ENCODE measurements at regions not wholly inside any gene's neighbourhood (a gene's known extent, or its start where the extent isn't known, plus 50 kb on each side); places are given as distances from the start of the nearest gene placed in this dataset.
A peak's percentile ranks its signal among the peaks of the same experiment; 100 is the strongest.

- DNase-seq (ENCODE audit: extremely low read depth, low read depth), result no peak
- TF ChIP-seq CTCF (IDR thresholded peaks at IDR 0.05; ENCODE audit: low read depth, low read length), result no peak
These were observed 59.7 kb upstream of the ADAM23 start for GRCh38 chr2:206383669-206384068.

- no peak for TF ChIP-seq CTCF (IDR thresholded peaks at IDR 0.05; ENCODE audit: low read depth, low read length)
- no peak for DNase-seq (ENCODE audit: extremely low read depth, low read depth)
These were observed 55.5 kb upstream of the ADAM23 start for GRCh38 chr2:206387808-206388207.

- no peak for DNase-seq (ENCODE audit: extremely low read depth, low read depth)
- TF ChIP-seq CTCF (IDR thresholded peaks at IDR 0.05; ENCODE audit: low read depth, low read length), result no peak
These were observed 54.6 kb upstream of the ADAM23 start for GRCh38 chr2:206388698-206389097.

- TF ChIP-seq CTCF (IDR thresholded peaks at IDR 0.05; ENCODE audit: low read depth, low read length), result no peak
- no peak for DNase-seq (ENCODE audit: extremely low read depth, low read depth)
These were observed 54.2 kb upstream of the ADAM23 start for GRCh38 chr2:206389164-206389563.

GRCh38 chr2:206390181-206390580, 53.2 kb upstream of the ADAM23 start:
- TF ChIP-seq CTCF (IDR thresholded peaks at IDR 0.05; ENCODE audit: low read depth, low read length), result no peak
- DNase-seq (ENCODE audit: extremely low read depth, low read depth), result no peak

GRCh38 chr2:206392118-206392517, 51.2 kb upstream of the ADAM23 start:
- peak; percentile 33 for TF ChIP-seq CTCF (IDR thresholded peaks at IDR 0.05; ENCODE audit: low read depth, low read length)
- DNase-seq (ENCODE audit: extremely low read depth, low read depth), result no peak
